GM12878 (cell line): ENCODE measurements at regions not wholly inside any gene's neighbourhood (a gene's known extent, or its start where the extent isn't known, plus 50 kb on each side); places are given as distances from the start of the nearest gene placed in this dataset.
A peak's percentile ranks its signal among the peaks of the same experiment; 100 is the strongest.

Source experiments
- ATAC-seq: fragments of 200-7000 bp; cut with Tn5 transposase; 3 replicates; pipeline ENCODE4 v1.9.1; 2020; ENCODE audit warnings: mild to moderate bottlenecking, moderate library complexity
- BruUV-seq: library from RNA; stranded (reverse); fragments of 400-500 nt; replicated peaks from 2 replicates; lab custom pipeline; 2021; lab: Mats Ljungman, UMichigan
- CTCF ChIA-PET: fragments of 300-600 bp; sonication (Branson Sonifier 250); formaldehyde crosslinking; extraction: SDS; loops from one replicate; lab custom pipeline; 2021; ENCODE audit warnings: inconsistent platforms; lab: Yijun Ruan, JAX
- POLR2A ChIA-PET: fragments of 350-600 bp; formaldehyde crosslinking; extraction: SDS; loops from one replicate; lab custom pipeline; 2021; ENCODE audit warnings: inconsistent platforms; lab: Charles Lee
- RAD21 ChIA-PET: fragments of 300-600 bp; sonication (Branson Sonifier 250); formaldehyde crosslinking; loops from one replicate; lab custom pipeline; 2023; ENCODE audit warnings: antibody characterized with exemption; ENCODE audit not compliant: unreplicated experiment; lab: Charles Lee
- SMC1A ChIA-PET: fragments of 300-600 bp; sonication (Branson Sonifier 250); formaldehyde crosslinking; loops from one replicate; lab custom pipeline; 2023; ENCODE audit not compliant: unreplicated experiment, uncharacterized antibody; lab: Charles Lee
- DNase-seq: peaks from one replicate; pipeline ENCODE4 v3.0.0-alpha.2; 2011; ENCODE audit warnings: low read depth, low spot score
- FAIRE-seq: peaks from 3 replicates; lab custom pipeline; 2011; peaks lifted over from hg19 to GRCh38; lab: Jason Lieb, UNC
- H2AFZ ChIP-seq: 2 replicates; pipeline ENCODE4 v1.6.0; 2011; ENCODE audit warnings: low read depth, low read length, control low read depth; ENCODE audit not compliant: control insufficient read depth
- H3K27ac ChIP-seq: 2 replicates; pipeline ENCODE4 v1.5.1; 2011; ENCODE audit warnings: control low read depth; ENCODE audit not compliant: control insufficient read depth, insufficient read depth
- H3K27me3 ChIP-seq, 2 experiments: replicated peaks in 1 of 2; 2 replicates each; pipeline versions ENCODE4 v1.6.0 to v1.6.1; 2011; ENCODE audit warnings: low read length in 1 of 2; ENCODE audit not compliant: control insufficient read depth in 2 of 2, insufficient read depth in 2 of 2
- H3K36me3 ChIP-seq, 2 experiments: 2 replicates each; pipeline ENCODE4 v1.5.1; 2011; ENCODE audit warnings: low read length in 1 of 2; ENCODE audit not compliant: control insufficient read depth in 2 of 2, insufficient read depth in 2 of 2
- H3K4me1 ChIP-seq: 2 replicates; pipeline ENCODE4 v1.6.1; 2011; ENCODE audit warnings: mild to moderate bottlenecking, low read length, moderate library complexity, mixed read lengths; ENCODE audit not compliant: control insufficient read depth, insufficient read depth
- H3K4me2 ChIP-seq: 2 replicates; pipeline ENCODE4 v1.6.0; 2011; ENCODE audit warnings: control low read depth; ENCODE audit not compliant: control insufficient read depth, insufficient read depth
- H3K4me3 ChIP-seq: fragments of 200-600 bp; sonication (generic); 2 replicates; pipeline ENCODE4 v1.5.1; 2016
- H3K79me2 ChIP-seq: 2 replicates; pipeline ENCODE4 v1.6.0; 2011; ENCODE audit warnings: low read length; ENCODE audit not compliant: control insufficient read depth, insufficient read depth
- H3K9ac ChIP-seq: 2 replicates; pipeline ENCODE4 v1.8.0; 2011; ENCODE audit warnings: low read length, control low read depth, mixed read lengths; ENCODE audit not compliant: control insufficient read depth, insufficient read depth
- H3K9me3 ChIP-seq: replicated peaks from 3 replicates; pipeline ENCODE4 v1.5.1; 2011; ENCODE audit warnings: mild to moderate bottlenecking, low read length; ENCODE audit not compliant: control insufficient read depth, insufficient read depth
- H4K20me1 ChIP-seq: 2 replicates; pipeline ENCODE4 v1.6.0; 2011; ENCODE audit not compliant: control insufficient read depth, insufficient read depth
- BACH1 ChIP-seq: fragments of 450-650 bp; IDR thresholded peaks from 2 replicates; pipeline ENCODE4 v1.6.1; 2017; ENCODE audit warnings: mild to moderate bottlenecking, borderline replicate concordance
- CREM ChIP-seq: IDR thresholded peaks from 2 replicates; pipeline ENCODE4 v1.6.1; 2014; ENCODE audit warnings: antibody characterized with exemption, low read depth
- EZH2 ChIP-seq: IDR thresholded peaks from 2 replicates; pipeline ENCODE4 v1.6.1; 2012; ENCODE audit warnings: low read depth, mild to moderate bottlenecking, control low read depth, inconsistent platforms, low read length, borderline replicate concordance; ENCODE audit not compliant: control insufficient read depth
- NFIC ChIP-seq: IDR thresholded peaks from 2 replicates; pipeline ENCODE4 v1.6.1; 2012; ENCODE audit warnings: low read depth, mild to moderate bottlenecking, inconsistent platforms, low read length, moderate library complexity
- PAX8 ChIP-seq: fragments of 450-650 bp; IDR thresholded peaks from 2 replicates; pipeline ENCODE4 v1.6.1; 2017; ENCODE audit warnings: mild to moderate bottlenecking, moderate library complexity
- PKNOX1 ChIP-seq: fragments of 450-650 bp; IDR thresholded peaks from 2 replicates; pipeline ENCODE4 v1.6.1; 2016; ENCODE audit warnings: mild to moderate bottlenecking
- RBBP5 ChIP-seq: fragments of 200-600 bp; sonication (generic); conservative IDR thresholded peaks from 2 replicates; pipeline ENCODE4 v1.6.1; 2016
- RUNX3 ChIP-seq: IDR thresholded peaks from 2 replicates; pipeline ENCODE4 v1.6.1; 2012; ENCODE audit warnings: low read length, inconsistent platforms
- SPI1 ChIP-seq: IDR thresholded peaks from 2 replicates; pipeline ENCODE4 v1.6.1; 2011; ENCODE audit warnings: low read depth, mild to moderate bottlenecking, low read length, moderate library complexity, borderline replicate concordance; ENCODE audit not compliant: insufficient read depth
- SREBF2 ChIP-seq: IDR thresholded peaks from 2 replicates; pipeline ENCODE4 v1.6.1; 2012; ENCODE audit warnings: mild to moderate bottlenecking, low read length
- STAT1 ChIP-seq: fragments of 450-650 bp; conservative IDR thresholded peaks from 2 replicates; pipeline ENCODE4 v1.6.1; 2014; ENCODE audit warnings: antibody characterized with exemption, mild to moderate bottlenecking
- STAT3 ChIP-seq: IDR thresholded peaks from 2 replicates; pipeline ENCODE4 v1.6.1; 2011; ENCODE audit warnings: low read depth, low read length, improper control_type of control experiment
- ZBED1 ChIP-seq: IDR thresholded peaks from 2 replicates; pipeline ENCODE4 v1.6.1; 2016; ENCODE audit warnings: borderline replicate concordance
- ZZZ3 ChIP-seq: IDR thresholded peaks from 2 replicates; pipeline ENCODE4 v1.6.1; 2011; ENCODE audit warnings: low read depth; ENCODE audit not compliant: control insufficient read depth, insufficient read length
- WGBS: methylation state at CpG from one replicate; pipeline ENCODE4 v1.1.6; 2016; ENCODE audit warnings: low lambda C conversion rate; ENCODE audit not compliant: insufficient replicate concordance, insufficient coverage; ENCODE audit errors: missing lambda C conversion rate; 5-methylcytosine and 5-hydroxymethylcytosine counted together
- in situ Hi-C: fragments of 300-500 bp; cut with MboI; formaldehyde crosslinking; loops from 9 replicates; pipeline ENCODE4 v1.14.3; 2018; ENCODE audit warnings: mixed read lengths
- intact Hi-C: fragments of 100-400 bp; cut with micrococcal nuclease; formaldehyde crosslinking; loops from one replicate; pipeline ENCODE4 v1.14.2; 2022; ENCODE audit not compliant: unreplicated experiment
- TF ChIP-seq, protein P1 (sequence below): IDR thresholded peaks from 2 replicates; pipeline ENCODE4 v1.6.1; 2011; ENCODE audit warnings: mild to moderate bottlenecking, low read depth, low read length, moderate library complexity; ENCODE audit not compliant: insufficient replicate concordance

DNA sequence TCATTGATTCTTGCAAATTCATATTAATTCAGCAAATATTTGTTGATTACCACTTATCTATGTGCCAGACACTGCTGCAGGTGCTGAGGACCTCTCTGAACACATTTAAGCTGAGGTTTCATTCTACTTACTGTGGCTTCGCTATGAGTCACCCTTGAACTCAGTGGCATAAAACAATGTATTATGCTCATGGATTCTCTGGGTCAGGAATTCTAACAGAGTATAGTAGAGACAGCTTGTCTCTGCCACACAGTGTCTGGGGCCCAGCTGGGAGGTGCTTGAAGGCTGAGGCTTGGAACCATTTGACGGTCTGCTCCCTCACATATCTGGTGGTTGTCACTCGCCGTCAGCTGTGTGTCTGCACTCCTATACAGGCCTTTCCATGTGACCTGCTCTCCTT lies 124.3 kb upstream of the NR3C1 start:
- no peaks in the 10 kb centered on the region for H3K36me3 ChIP-seq
- no peaks in the 10 kb centered on the region for H3K9me3 ChIP-seq
- H3K4me3 ChIP-seq: no peak overlapping the region
- CTCF ChIA-PET: no interaction called here
- no peaks in the 10 kb centered on the region for H3K4me1 ChIP-seq
- H3K27ac ChIP-seq: no peak overlapping the region
- H3K4me2 ChIP-seq: no peak overlapping the region
- no peaks in the 10 kb centered on the region for H4K20me1 ChIP-seq
- no peak for FAIRE-seq
- no peaks in the 10 kb centered on the region for H3K27me3 ChIP-seq
- TF ChIP-seq PAX8 (no peak), SPI1 (no peak), ZZZ3 (no peak), ZBED1 (no peak), RUNX3 (peak; percentile 31; the same call in 1 of the 2 replicates), STAT3 (no peak)
- POLR2A ChIA-PET: no interaction called here
- RAD21 ChIA-PET: no interaction called here
- no peak for DNase-seq
- SMC1A ChIA-PET: no interaction called here
- BruUV-seq: no TSS peak
- WGBS: 93% methylated on average over 4 of the region's 4 CpGs
- in situ Hi-C loops (no loop called here), intact Hi-C loops (no loop called here)
- peak; percentile 67 for ATAC-seq
- no peaks in the 10 kb centered on the region for H3K79me2 ChIP-seq
- no peak overlapping the region for H3K9ac ChIP-seq
- no peak overlapping the region for H2AFZ ChIP-seq

- intact Hi-C loops (no loop called here), in situ Hi-C loops (no loop called here)
- Histone ChIP-seq H3K27ac (no peak overlapping the region), H3K9me3 (no peaks in the 10 kb centered on the region), H3K4me1 (no peaks in the 10 kb centered on the region), H3K36me3 (no peaks in the 10 kb centered on the region), H3K9ac (no peak overlapping the region), H3K79me2 (no peaks in the 10 kb centered on the region), H3K27me3 (no peaks in the 10 kb centered on the region), H4K20me1 (no peaks in the 10 kb centered on the region), H3K4me3 (no peak overlapping the region), H2AFZ (no peak overlapping the region), H3K4me2 (no peak overlapping the region)
- FAIRE-seq (no peak), ATAC-seq (no peak), DNase-seq (no peak)
- ChIA-PET SMC1A (interaction anchor here (0.6 to 4.5 kb wide), 10 partner anchors 11 to 335 kb away, joined by 3 to 39 read pairs (median 4); no protein-coding TSS in a partner anchor), CTCF (interaction anchor here (0.6 to 1.5 kb wide), 4 partner anchors 10 to 37 kb away, joined by 3 to 4 read pairs (median 3); no protein-coding TSS in a partner anchor), RAD21 (interaction anchor here (2.4 kb wide), 1 partner anchor 12 kb away, joined by 6 read pairs; no protein-coding TSS in a partner anchor), POLR2A (no interaction called here)
- BruUV-seq: no TSS peak
- TF ChIP-seq, protein P1, sequence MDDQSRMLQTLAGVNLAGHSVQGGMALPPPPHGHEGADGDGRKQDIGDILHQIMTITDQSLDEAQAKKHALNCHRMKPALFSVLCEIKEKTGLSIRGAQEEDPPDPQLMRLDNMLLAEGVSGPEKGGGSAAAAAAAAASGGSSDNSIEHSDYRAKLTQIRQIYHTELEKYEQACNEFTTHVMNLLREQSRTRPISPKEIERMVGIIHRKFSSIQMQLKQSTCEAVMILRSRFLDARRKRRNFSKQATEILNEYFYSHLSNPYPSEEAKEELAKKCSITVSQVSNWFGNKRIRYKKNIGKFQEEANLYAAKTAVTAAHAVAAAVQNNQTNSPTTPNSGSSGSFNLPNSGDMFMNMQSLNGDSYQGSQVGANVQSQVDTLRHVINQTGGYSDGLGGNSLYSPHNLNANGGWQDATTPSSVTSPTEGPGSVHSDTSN: no peak
- TF ChIP-seq STAT1 (no peak), PKNOX1 (no peak), EZH2 (no peak), NFIC (no peak), CREM (no peak), SREBF2 (no peak), BACH1 (no peak), RBBP5 (no peak)
- WGBS: 100% methylated on average over 1 of the region's 1 CpG
Measured at GRCh38 chr5:143525176-143525575, 121.7 kb upstream of the NR3C1 start.
